CD14-positive monocyte (primary cell): ENCODE measurements at regions not wholly inside any gene's neighbourhood (a gene's known extent, or its start where the extent isn't known, plus 50 kb on each side); places are given as distances from the start of the nearest gene placed in this dataset.

Source experiments
- DNase-seq, 3 donors: peaks; one replicate each; pipeline ENCODE4 v3.0.0-alpha.2; 2011 to 2022
- H2AFZ ChIP-seq: 2 replicates; pipeline ENCODE4 v1.6.0; 2012; ENCODE audit warnings: mild to moderate bottlenecking, low read depth, low read length, inconsistent platforms; ENCODE audit not compliant: insufficient read depth, poor library complexity, severe bottlenecking
- H3K27ac ChIP-seq, 2 donors: 1 replicate in 1 of 2; 2 replicates in 1 of 2; pipeline ENCODE4 v1.5.1; 2012 to 2013; ENCODE audit warnings: low read length in 2 of 2, control low read depth in 1 of 2, inconsistent platforms in 1 of 2, low read depth in 1 of 2, mild to moderate bottlenecking in 1 of 2
- H3K27me3 ChIP-seq, 2 donors: one replicate each; pipeline versions ENCODE4 v1.6.0 to v1.6.1; 2011 to 2013; ENCODE audit warnings: low read length in 2 of 2; ENCODE audit not compliant: control insufficient read depth in 2 of 2, insufficient read depth in 2 of 2
- H3K36me3 ChIP-seq, 2 donors: replicated peaks in 1 of 2; 1 replicate in 1 of 2; 2 replicates in 1 of 2; pipeline versions ENCODE4 v1.5.1 to v1.6.1; 2012 to 2013; ENCODE audit warnings: low read length in 2 of 2, control low read depth in 1 of 2, inconsistent platforms in 1 of 2, mild to moderate bottlenecking in 1 of 2; ENCODE audit not compliant: insufficient read depth in 2 of 2, control insufficient read depth in 1 of 2
- H3K4me1 ChIP-seq, 2 donors: 1 replicate in 1 of 2; 2 replicates in 1 of 2; pipeline versions ENCODE4 v1.5.1 to v1.6.1; 2012 to 2013; ENCODE audit warnings: low read length in 2 of 2, control low read depth in 1 of 2, inconsistent platforms in 1 of 2, mild to moderate bottlenecking in 1 of 2, moderate library complexity in 1 of 2; ENCODE audit not compliant: insufficient read depth in 2 of 2, control insufficient read depth in 1 of 2
- H3K4me2 ChIP-seq: replicated peaks from 2 replicates; pipeline ENCODE3; 2012; ENCODE audit warnings: low read length, moderate library complexity, mild to moderate bottlenecking; ENCODE audit not compliant: poor library complexity, severe bottlenecking; ENCODE audit errors: extremely low read depth
- H3K4me3 ChIP-seq, 3 experiments: fragments of 200-600 bp in 1 of 3; sonication (generic) in 1 of 3; replicated peaks in 1 of 3; 1 replicate in 2 of 3; 2 replicates in 1 of 3; pipeline ENCODE4 v1.5.1; 2011 to 2013; ENCODE audit warnings: low read length in 3 of 3, mild to moderate bottlenecking in 3 of 3, control low read depth in 2 of 3, low read depth in 2 of 3, inconsistent platforms in 1 of 3, moderate library complexity in 1 of 3
- H3K79me2 ChIP-seq: 2 replicates; pipeline ENCODE4 v1.6.0; 2012; ENCODE audit warnings: mild to moderate bottlenecking, control low read depth, inconsistent platforms, low read length, moderate library complexity; ENCODE audit not compliant: insufficient read depth
- H3K9ac ChIP-seq: 2 replicates; pipeline ENCODE4 v1.6.0; 2017; ENCODE audit warnings: low read length, mild to moderate bottlenecking; ENCODE audit not compliant: insufficient read depth, poor library complexity, severe bottlenecking
- H3K9me3 ChIP-seq, 2 donors: replicated peaks in 1 of 2; 1 replicate in 1 of 2; 2 replicates in 1 of 2; pipeline versions ENCODE4 v1.5.1 to v1.6.1; 2012 to 2013; ENCODE audit warnings: low read length in 2 of 2, control low read depth in 1 of 2; ENCODE audit not compliant: control insufficient read depth in 1 of 2, insufficient read depth in 1 of 2
- H4K20me1 ChIP-seq: 2 replicates; pipeline ENCODE4 v1.6.0; 2012; ENCODE audit warnings: mild to moderate bottlenecking, low read length, control low read depth, moderate library complexity; ENCODE audit not compliant: insufficient read depth
- H3K27ac Mint-ChIP-seq, 7 donors: one replicate each; pipeline ENCODE4 v1.8.0; 2020; ENCODE audit warnings: mild to moderate bottlenecking in 7 of 7, mixed read lengths in 7 of 7, moderate library complexity in 6 of 7, inconsistent platforms in 2 of 7
- H3K27me3 Mint-ChIP-seq, 3 donors: one replicate each; pipeline ENCODE4 v1.8.0; 2021 to 2022; ENCODE audit warnings: low read depth in 3 of 3, mild to moderate bottlenecking in 3 of 3, mixed read lengths in 3 of 3, moderate library complexity in 3 of 3, inconsistent platforms in 1 of 3
- H3K36me3 Mint-ChIP-seq, 2 donors: one replicate each; pipeline ENCODE4 v1.8.0; 2020; ENCODE audit warnings: mixed read lengths in 2 of 2, inconsistent platforms in 1 of 2, mild to moderate bottlenecking in 1 of 2
- H3K4me1 Mint-ChIP-seq: one replicate; pipeline ENCODE4 v1.8.0; 2020; ENCODE audit warnings: mild to moderate bottlenecking, mixed read lengths
- H3K4me3 Mint-ChIP-seq, 2 donors: one replicate each; pipeline ENCODE4 v1.8.0; 2020; ENCODE audit warnings: mild to moderate bottlenecking in 2 of 2, mixed read lengths in 2 of 2, moderate library complexity in 1 of 2
- H3K9me3 Mint-ChIP-seq, 7 donors: one replicate each; pipeline ENCODE4 v1.8.0; 2020 to 2022; ENCODE audit warnings: mixed read lengths in 7 of 7, mild to moderate bottlenecking in 6 of 7, moderate library complexity in 6 of 7, inconsistent platforms in 2 of 7
- CTCF ChIP-seq: fragments of 200-600 bp; IDR thresholded peaks from one replicate; pipeline ENCODE4 v1.8.0; 2022; ENCODE audit warnings: antibody characterized with exemption, mild to moderate bottlenecking
- WGBS: methylation state at CpG from one replicate; pipeline ENCODE4 v1.1.5; 2013; ENCODE audit warnings: missing lambda C conversion rate; ENCODE audit not compliant: insufficient coverage; 5-methylcytosine and 5-hydroxymethylcytosine counted together
- intact Hi-C, 2 donors: fragments of 100-400 bp; cut with micrococcal nuclease; formaldehyde crosslinking; loops; one replicate each; pipeline versions ENCODE4 v1.15.0 to v1.15.1; 2023

- no CpG with 5 or more reads among the region's 2 CpGs for WGBS
- intact Hi-C loops: no loop called here
- no peak for TF ChIP-seq CTCF
- Histone ChIP-seq H3K9ac (no peak overlapping the region), H3K27me3 (no peaks in the 10 kb centered on the region), H3K27ac (no peak overlapping the region), H3K9me3 (no peaks in the 10 kb centered on the region), H3K4me1 (peaks cover 14 to 19% of the 10 kb centered on the region in 2 donors), H3K79me2 (no peaks in the 10 kb centered on the region), H3K36me3 (no peaks in the 10 kb centered on the region), H3K4me2 (no peak overlapping the region), H3K4me3 (no peak overlapping the region), H4K20me1 (no peaks in the 10 kb centered on the region), H2AFZ (no peak overlapping the region)
- Mint-ChIP-seq H3K27ac (no peak overlapping the region), H3K9me3 (no peaks in the 10 kb centered on the region), H3K27me3 (no peaks in the 10 kb centered on the region), H3K36me3 (no peaks in the 10 kb centered on the region), H3K4me3 (no peak overlapping the region), H3K4me1 (peaks cover 21% of the 10 kb centered on the region)
- no peak for DNase-seq
Measured at GRCh38 chr20:11218173-11218680, 544.4 kb upstream of the JAG1 start.

- H3K36me3 ChIP-seq: no peaks in the 10 kb centered on the region
- peak overlapping the region in 1 of 7 donors; percentile 40 for H3K27ac Mint-ChIP-seq
Measured at GRCh38 chr20:11219192-11219591, 545.4 kb upstream of the JAG1 start.

More at GRCh38 chr20:11219192-11219591, 545.4 kb upstream of the JAG1 start:
- H3K9ac ChIP-seq: no peak overlapping the region
- no peaks in the 10 kb centered on the region for H3K79me2 ChIP-seq
- WGBS: 0% methylated on average over 1 of the region's 3 CpGs
- H3K4me3 ChIP-seq: no peak overlapping the region
- intact Hi-C loops: no loop called here
- Mint-ChIP-seq H3K36me3 (no peaks in the 10 kb centered on the region), H3K27me3 (no peaks in the 10 kb centered on the region), H3K4me1 (peaks cover 21% of the 10 kb centered on the region), H3K4me3 (no peak overlapping the region), H3K9me3 (peaks cover 0 to 2% (median 0%) of the 10 kb centered on the region in 7 donors)
- H3K4me1 ChIP-seq: peaks cover 14 to 19% of the 10 kb centered on the region in 2 donors
- H2AFZ ChIP-seq: no peak overlapping the region
- H3K9me3 ChIP-seq: no peaks in the 10 kb centered on the region
- DNase-seq: no peak
- H3K27ac ChIP-seq: no peak overlapping the region
- no peak overlapping the region for H3K4me2 ChIP-seq
- TF ChIP-seq CTCF: no peak
- no peaks in the 10 kb centered on the region for H3K27me3 ChIP-seq
- no peaks in the 10 kb centered on the region for H4K20me1 ChIP-seq
